ENCODE measurements at regions not wholly inside any gene's neighbourhood (a gene's known extent, or its start where the extent isn't known, plus 50 kb on each side); places are given as distances from the start of the nearest gene placed in this dataset.

DNA sequence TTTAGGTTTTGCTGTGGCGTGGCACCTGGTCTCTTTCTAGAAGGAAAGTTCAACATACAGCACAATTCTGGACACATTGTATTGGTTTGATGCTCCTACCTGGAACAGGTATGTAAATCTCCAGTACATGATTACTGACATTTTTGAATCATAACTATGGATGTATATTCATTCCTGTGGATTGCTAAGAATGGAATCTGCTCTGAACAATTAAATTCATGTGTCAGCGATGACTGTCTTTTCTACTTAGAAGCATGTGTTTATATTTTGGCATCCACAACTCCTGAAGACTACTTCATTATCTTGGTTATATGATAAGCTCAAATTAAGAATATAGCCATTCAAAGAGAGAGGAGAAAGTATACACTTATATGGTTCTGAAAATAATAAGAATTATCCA lies 291.8 kb downstream of the CHRM3 start:
- Histone ChIP-seq H4K20me1 (ENCODE audit: control insufficient read depth, extremely low read depth, insufficient read depth, low read length) (no peaks in the 10 kb centered on the region), H2AFZ (ENCODE audit: control insufficient read depth, low read length) (no peak overlapping the region), H3K4me1 (ENCODE audit: control insufficient read depth, extremely low read depth, insufficient read depth, low read length) (no peaks in the 10 kb centered on the region), H3K4me2 (ENCODE audit: control insufficient read depth, extremely low read depth, insufficient read depth, low read depth, low read length) (no peak overlapping the region), H3K9ac (ENCODE audit: control insufficient read depth, extremely low read depth, insufficient read depth, low read length) (no peak overlapping the region), H3K79me2 (ENCODE audit: control insufficient read depth, insufficient read depth, low read length) (no peaks in the 10 kb centered on the region), H3K9me1 (ENCODE audit: control insufficient read depth, extremely low read depth, insufficient read depth, low read length) (no peaks in the 10 kb centered on the region), H3K9me3 (ENCODE audit: control insufficient read depth, low read depth, low read length) (no peaks in the 10 kb centered on the region), H3K4me3 (ENCODE audit: control insufficient read depth in 2 of 3, extremely low read depth in 1 of 3, insufficient read depth in 2 of 3, low read depth in 1 of 3, low read length in 3 of 3) (no peak overlapping the region), H3K27ac (ENCODE audit: control insufficient read depth, insufficient read depth, low read length) (no peak overlapping the region), H3K36me3 (ENCODE audit: control insufficient read depth in 2 of 2, extremely low read depth in 1 of 2, insufficient read depth in 2 of 2, low read length in 2 of 2) (no peaks in the 10 kb centered on the region), H3K27me3 (ENCODE audit: control insufficient read depth, extremely low read depth, insufficient read depth, low read length) (no peaks in the 10 kb centered on the region)
- dilution Hi-C loops (cut with MboI; ENCODE audit: extremely low pct_ligation_motif_present, low sequenced_read_pairs) = no loop called here
- no peak for TF ChIP-seq CTCF (optimal IDR thresholded peaks at IDR 0.05 in 1 of 3, IDR thresholded peaks at IDR 0.05 in 1 of 3, conservative IDR thresholded peaks at IDR 0.05 in 1 of 3; ENCODE audit: extremely low read depth in 1 of 3, insufficient read depth in 2 of 3, low read length in 3 of 3)
- DNase-seq (ENCODE audit: low read depth, low spot score) (no peak), FAIRE-seq (no peak)

DNA sequence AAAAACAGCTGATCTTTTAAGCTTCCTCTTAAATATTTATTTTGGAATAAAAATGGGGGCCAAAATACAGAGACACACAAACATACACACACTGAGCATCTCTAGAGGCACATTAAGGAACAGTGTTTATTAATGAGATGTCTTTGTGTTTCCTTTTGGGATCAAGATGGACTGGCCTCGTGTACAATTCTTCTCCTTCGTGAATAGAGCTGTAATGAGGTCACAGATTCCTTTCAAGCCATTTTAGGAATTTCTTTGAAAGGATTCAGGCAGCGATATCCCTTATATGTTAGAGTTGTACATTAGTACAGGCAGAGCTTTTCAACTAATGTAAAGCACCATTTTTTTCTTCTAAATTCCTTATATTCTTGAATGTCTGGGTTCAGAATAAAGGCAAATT lies 295.7 kb downstream of the CHRM3 start:
- FAIRE-seq = no peak
- H4K20me1 ChIP-seq (ENCODE audit: control insufficient read depth, extremely low read depth, insufficient read depth, low read length) = no peaks in the 10 kb centered on the region
- dilution Hi-C loops (cut with MboI; ENCODE audit: extremely low pct_ligation_motif_present, low sequenced_read_pairs) = no loop called here

More for the DNA sequence above, 295.7 kb downstream of the CHRM3 start:
- DNase-seq (ENCODE audit: low read depth, low spot score) = no peak
- Histone ChIP-seq H3K9ac (ENCODE audit: control insufficient read depth, extremely low read depth, insufficient read depth, low read length) (no peak overlapping the region), H3K36me3 (ENCODE audit: control insufficient read depth in 2 of 2, extremely low read depth in 1 of 2, insufficient read depth in 2 of 2, low read length in 2 of 2) (no peaks in the 10 kb centered on the region), H3K9me1 (ENCODE audit: control insufficient read depth, extremely low read depth, insufficient read depth, low read length) (no peaks in the 10 kb centered on the region), H3K4me3 (ENCODE audit: control insufficient read depth in 2 of 3, extremely low read depth in 1 of 3, insufficient read depth in 2 of 3, low read depth in 1 of 3, low read length in 3 of 3) (no peak overlapping the region), H3K4me1 (ENCODE audit: control insufficient read depth, extremely low read depth, insufficient read depth, low read length) (no peaks in the 10 kb centered on the region), H2AFZ (ENCODE audit: control insufficient read depth, low read length) (no peak overlapping the region), H3K4me2 (ENCODE audit: control insufficient read depth, extremely low read depth, insufficient read depth, low read depth, low read length) (no peak overlapping the region), H3K27me3 (ENCODE audit: control insufficient read depth, extremely low read depth, insufficient read depth, low read length) (no peaks in the 10 kb centered on the region), H3K9me3 (ENCODE audit: control insufficient read depth, low read depth, low read length) (no peaks in the 10 kb centered on the region), H3K27ac (ENCODE audit: control insufficient read depth, insufficient read depth, low read length) (no peak overlapping the region), H3K79me2 (ENCODE audit: control insufficient read depth, insufficient read depth, low read length) (no peaks in the 10 kb centered on the region)
- no peak for TF ChIP-seq CTCF (optimal IDR thresholded peaks at IDR 0.05 in 1 of 3, IDR thresholded peaks at IDR 0.05 in 1 of 3, conservative IDR thresholded peaks at IDR 0.05 in 1 of 3; ENCODE audit: extremely low read depth in 1 of 3, insufficient read depth in 2 of 3, low read length in 3 of 3)
- no peak for TF ChIP-seq EZH2 (IDR thresholded peaks at IDR 0.05; ENCODE audit: low read length)

Data from keratinocyte (primary cell).